ENCODE measurements at regions not wholly inside any gene's neighbourhood (a gene's known extent, or its start where the extent isn't known, plus 50 kb on each side); places are given as distances from the start of the nearest gene placed in this dataset.
"Not testable (repeated sequence)": the region's sequence is repeated elsewhere in the genome, so short reads cannot be mapped to it uniquely, and the experiment has no call there.

DNA sequence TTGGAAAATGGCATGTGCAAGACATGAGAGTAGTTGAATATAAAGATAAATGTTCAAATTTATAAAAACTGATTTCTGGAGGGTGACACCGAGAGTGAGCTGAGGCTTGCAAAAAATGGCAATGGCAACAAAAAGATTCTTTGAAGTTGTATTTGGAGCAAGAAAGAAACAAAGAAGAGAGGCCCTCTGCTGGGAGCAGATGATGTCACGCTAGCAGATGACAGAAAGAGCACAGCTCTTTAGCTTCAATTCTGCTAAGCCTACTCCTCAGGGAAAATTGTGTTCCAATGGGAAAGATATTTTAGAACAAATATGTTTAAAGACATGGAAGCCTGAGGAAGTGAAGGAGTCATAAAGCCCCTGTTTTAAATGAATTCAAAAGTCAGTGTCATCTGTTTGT lies 125.3 kb upstream of the NOX3 start:
- Mint-ChIP-seq H3K27me3 (peaks cover 8% of the 10 kb centered on the region), H3K9me3 (peaks cover 0 to 10% of the 10 kb centered on the region in 2 donors), H3K27ac (no peak overlapping the region), H3K4me3 (no peak overlapping the region), H3K4me1 (no peaks in the 10 kb centered on the region)
- DNase-seq (no peak), ATAC-seq (no peak)

DNA sequence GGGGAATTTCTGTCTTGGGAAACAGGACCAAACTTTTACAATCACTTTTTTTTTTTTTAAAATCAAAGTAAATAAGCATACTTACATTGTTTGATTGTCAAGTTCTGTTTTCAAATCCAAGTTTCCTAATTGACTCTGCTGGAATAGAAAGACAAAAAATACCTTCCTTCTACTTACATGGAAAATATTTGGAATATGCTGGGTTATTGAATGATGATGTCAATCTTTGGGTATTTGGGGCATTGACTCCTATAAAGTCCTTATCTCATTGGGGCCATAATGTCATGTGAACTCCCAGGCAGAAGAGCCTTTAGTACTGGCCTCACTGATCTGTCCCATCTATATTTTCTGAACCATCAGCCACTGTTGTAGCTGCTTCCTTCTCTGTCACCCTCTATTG lies 122.6 kb upstream of the NOX3 start:
- Mint-ChIP-seq H3K27ac (no peak overlapping the region), H3K4me3 (no peak overlapping the region), H3K27me3 (peaks cover 8% of the 10 kb centered on the region), H3K9me3 (peaks cover 5 to 11% of the 10 kb centered on the region in 2 donors), H3K4me1 (no peaks in the 10 kb centered on the region)
- DNase-seq = no peak
- no peak for ATAC-seq

DNA sequence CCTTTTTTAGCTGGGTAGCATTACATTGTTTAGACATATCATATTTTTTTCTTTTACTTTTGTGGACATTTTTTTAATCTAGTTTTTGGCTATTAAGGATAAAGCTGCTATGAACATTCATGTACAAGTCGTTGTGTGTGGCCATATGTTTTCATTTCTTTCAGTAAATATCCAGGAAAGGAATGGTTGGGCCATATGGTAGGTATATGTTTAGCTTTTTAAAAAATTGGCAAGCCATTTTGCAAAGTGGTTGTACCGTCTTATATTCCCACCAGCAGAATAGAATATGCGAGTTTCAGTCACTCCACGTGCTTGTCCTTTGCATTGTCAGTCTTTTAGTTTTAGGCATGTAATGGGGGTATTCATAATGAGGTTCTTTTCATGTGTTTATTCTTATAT lies 106.3 kb upstream of the NOX3 start:
- Mint-ChIP-seq H3K27me3 (no peaks in the 10 kb centered on the region), H3K4me1 (no peaks in the 10 kb centered on the region), H3K4me3 (no peak overlapping the region), H3K9me3 (peaks cover 9 to 10% of the 10 kb centered on the region in 2 donors), H3K27ac (no peak overlapping the region)
- no peak for DNase-seq
- no peak for ATAC-seq

DNA sequence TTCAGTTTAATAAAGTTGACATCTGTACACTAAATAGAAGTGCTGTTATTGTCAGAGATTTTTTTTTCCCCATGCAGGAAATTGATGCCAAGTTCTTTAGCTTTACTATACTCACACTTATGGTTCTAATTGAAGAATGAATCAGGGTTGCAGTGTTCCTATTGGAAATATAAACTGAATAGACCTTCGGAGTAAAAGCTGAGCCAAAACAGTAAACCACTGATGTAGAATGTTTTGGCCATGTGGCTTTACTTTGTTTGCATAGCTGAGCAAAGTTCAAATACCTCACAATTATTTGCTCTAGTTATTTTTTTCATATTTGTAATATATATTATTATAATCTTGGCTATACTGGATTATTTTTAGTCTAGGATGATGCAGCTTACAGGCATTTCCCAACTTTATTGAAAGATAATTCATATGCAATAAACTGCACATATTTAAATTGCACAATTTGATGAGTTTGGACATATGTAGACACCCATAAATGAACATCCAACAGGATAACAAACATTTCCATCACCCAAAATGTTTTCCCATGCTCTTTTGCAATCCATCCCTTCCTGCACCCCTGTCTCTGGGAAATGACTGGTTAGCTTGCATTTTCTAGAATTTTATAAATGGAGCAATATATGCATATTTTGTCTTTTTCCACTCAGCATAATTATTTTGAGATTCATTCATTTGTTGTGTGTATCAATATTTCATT lies 105.8 kb upstream of the NOX3 start:
- no peak for DNase-seq
- ATAC-seq = no peak
- H3K27ac Mint-ChIP-seq = no peak overlapping the region
- H3K4me1 Mint-ChIP-seq = no peaks in the 10 kb centered on the region
- H3K27me3 Mint-ChIP-seq = no peaks in the 10 kb centered on the region
- peaks cover 9 to 10% of the 10 kb centered on the region in 2 donors for H3K9me3 Mint-ChIP-seq
- no peak overlapping the region for H3K4me3 Mint-ChIP-seq

DNA sequence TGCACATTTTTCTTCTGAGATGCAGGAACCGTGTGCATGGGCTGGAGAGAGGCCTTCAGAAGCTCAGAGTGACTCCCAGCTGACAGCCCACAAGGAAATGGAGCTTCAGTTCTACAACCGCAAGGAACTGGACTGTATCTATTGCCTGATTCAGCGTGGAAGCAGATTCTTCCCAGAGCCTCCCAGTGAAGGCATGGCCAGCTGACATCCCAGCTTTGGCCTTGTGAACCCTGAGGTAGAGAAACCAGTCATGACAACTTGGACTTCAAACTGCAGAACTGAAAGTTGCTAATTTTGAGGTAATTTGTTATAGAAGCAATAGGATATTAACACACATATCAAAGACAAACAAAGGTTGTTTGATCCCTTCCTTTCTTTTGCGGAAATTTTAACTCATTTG lies 94.3 kb upstream of the NOX3 start:
- H3K27ac Mint-ChIP-seq = no peak overlapping the region
- H3K4me1 Mint-ChIP-seq = no peaks in the 10 kb centered on the region
- no peaks in the 10 kb centered on the region for H3K27me3 Mint-ChIP-seq
- ATAC-seq = no peak
- H3K4me3 Mint-ChIP-seq = no peak overlapping the region
- no peak for DNase-seq
- H3K9me3 Mint-ChIP-seq = no peaks in the 10 kb centered on the region

DNA sequence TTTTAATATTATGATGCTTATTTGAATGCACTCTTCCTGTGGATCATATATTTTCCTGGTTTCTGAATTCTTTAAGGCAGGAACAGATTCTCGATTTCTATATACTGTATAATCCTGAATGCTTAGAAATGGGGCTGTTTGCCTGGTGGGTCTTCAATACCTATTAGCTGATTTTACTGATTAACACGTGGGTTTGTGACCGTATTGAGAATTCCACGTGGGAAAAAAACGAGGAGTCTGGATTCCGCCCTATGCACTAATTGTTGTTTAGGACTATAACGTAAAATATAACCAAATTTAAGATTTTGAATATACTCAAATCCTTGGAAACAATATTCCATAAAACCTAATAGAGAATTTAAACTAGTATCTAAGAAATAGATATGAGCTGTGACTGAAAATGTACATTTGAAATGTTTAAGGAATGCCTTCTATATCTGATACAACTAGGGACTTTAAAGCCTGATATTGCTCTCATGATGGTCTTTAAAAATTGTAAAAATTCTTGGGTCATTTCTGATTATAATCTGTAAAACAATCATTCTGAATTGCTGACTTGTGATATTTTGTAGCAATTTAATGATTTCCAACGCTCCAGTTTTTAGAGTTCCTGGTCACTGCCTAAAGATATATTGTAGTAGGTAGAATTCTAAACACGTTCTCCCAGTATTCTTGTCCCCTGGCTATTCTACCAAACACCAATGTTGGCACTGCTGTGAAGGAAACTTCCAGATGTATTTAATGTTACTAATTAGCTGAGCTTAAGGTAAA lies 93.6 kb upstream of the NOX3 start:
- Mint-ChIP-seq H3K9me3 (no peaks in the 10 kb centered on the region), H3K27ac (no peak overlapping the region), H3K4me3 (no peak overlapping the region), H3K27me3 (no peaks in the 10 kb centered on the region), H3K4me1 (no peaks in the 10 kb centered on the region)
- DNase-seq (no peak), ATAC-seq (no peak)

DNA sequence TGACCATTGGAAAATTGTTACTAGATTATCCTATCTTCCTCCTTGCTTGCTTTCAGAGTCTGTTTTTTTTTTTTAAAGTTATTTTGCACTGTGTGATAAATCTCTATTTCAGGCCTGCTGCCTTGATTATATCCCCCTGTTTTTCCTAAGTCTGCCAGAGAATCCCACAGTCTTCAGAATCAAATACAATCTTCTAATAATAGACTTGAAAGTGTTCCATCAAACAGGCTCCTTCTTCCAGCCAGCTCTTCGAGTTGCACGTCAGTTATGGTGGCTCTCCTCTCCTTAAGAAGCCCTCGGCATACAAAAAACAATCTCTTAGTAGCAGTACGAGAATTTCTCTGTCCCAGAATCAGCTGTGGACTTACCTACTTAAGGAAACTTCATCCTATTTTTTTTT lies 92.9 kb upstream of the NOX3 start:
- Mint-ChIP-seq H3K4me1 (peaks cover 2% of the 10 kb centered on the region), H3K4me3 (no peak overlapping the region), H3K27ac (no peak overlapping the region), H3K27me3 (no peaks in the 10 kb centered on the region), H3K9me3 (no peaks in the 10 kb centered on the region)
- no peak for DNase-seq
- ATAC-seq = no peak

DNA sequence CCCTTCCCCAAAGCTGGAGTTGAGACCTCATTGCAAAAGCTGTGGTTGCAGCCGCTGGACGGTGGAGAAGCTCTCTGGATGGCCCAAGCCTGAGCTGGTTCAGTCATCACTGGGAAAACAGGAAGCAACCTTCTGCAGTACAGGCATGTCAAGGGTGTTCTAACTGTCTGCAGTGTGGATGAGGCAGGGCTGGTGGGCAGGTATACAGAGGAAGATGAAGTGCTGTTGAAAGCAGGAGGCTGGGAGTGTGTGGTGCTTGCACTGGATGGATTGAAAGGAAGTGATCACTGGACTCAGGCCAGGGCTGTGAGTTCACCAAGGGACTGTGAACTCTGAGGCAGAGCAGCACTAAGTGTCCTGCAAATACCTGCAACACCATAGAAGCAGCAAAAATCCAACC lies 89.0 kb upstream of the NOX3 start:
- DNase-seq (no peak), ATAC-seq (no peak)
- Mint-ChIP-seq H3K4me3 (no peak overlapping the region), H3K27me3 (no peaks in the 10 kb centered on the region), H3K9me3 (no peaks in the 10 kb centered on the region), H3K4me1 (peaks cover 5% of the 10 kb centered on the region), H3K27ac (no peak overlapping the region)

DNA sequence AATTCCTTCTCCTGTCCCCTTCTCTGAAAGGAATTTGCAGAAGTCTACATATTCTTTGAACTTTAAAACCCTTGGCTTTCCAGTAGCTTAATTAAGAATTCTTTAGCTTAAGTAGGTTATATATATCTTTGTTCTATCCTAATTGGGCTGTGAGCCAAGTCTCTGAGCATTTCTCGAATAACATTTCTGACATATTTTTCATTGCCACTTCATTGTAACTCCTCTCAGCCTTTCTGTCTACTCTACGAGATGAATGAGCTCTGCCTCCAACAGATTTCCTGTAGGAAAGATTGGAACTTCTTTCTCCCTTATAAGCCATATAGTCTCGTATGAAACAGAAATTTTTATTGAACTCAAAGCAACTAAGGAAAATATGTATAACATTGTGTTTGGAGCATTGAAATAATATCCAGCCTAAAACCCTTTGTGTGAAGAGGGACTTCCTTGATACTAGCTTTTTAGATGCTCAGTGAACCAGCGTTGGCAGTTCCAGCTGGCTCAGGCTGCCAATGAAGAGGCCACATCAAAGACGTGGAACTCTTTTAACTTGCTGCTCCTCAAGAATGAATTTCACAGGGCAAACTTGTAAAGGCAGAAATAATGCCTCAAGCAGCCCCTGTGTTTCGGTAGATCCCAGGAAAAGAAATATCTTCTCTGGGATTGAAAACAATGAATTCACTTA lies 87.7 kb upstream of the NOX3 start:
- DNase-seq (no peak), ATAC-seq (no peak)
- Mint-ChIP-seq H3K4me1 (peaks cover 5% of the 10 kb centered on the region), H3K9me3 (no peaks in the 10 kb centered on the region), H3K4me3 (no peak overlapping the region), H3K27ac (no peak overlapping the region), H3K27me3 (no peaks in the 10 kb centered on the region)

DNA sequence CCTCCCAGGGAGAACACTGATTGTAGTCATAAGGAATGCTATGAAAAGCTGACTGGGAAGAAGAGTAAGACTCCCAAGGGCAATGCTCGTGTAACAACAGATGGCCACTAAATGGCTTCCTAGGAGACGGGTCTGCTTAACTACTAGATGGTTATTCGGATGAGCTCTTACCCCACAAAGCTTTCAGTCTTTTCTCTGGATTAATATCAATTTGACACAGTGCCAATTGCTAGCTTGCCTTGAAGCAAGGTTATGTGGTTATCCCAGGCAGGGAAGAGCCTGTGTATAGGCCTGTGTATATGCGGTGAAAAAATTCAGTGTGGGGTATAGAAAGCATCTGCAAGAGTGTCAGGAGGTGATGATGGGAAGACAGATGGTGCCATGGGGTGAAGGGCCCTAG lies 86.4 kb upstream of the NOX3 start:
- H3K27me3 Mint-ChIP-seq = no peaks in the 10 kb centered on the region
- ATAC-seq (no peak), DNase-seq (no peak)
- H3K4me3 Mint-ChIP-seq = no peak overlapping the region
- H3K4me1 Mint-ChIP-seq = peaks cover 5% of the 10 kb centered on the region
- no peaks in the 10 kb centered on the region for H3K9me3 Mint-ChIP-seq
- no peak overlapping the region for H3K27ac Mint-ChIP-seq

DNA sequence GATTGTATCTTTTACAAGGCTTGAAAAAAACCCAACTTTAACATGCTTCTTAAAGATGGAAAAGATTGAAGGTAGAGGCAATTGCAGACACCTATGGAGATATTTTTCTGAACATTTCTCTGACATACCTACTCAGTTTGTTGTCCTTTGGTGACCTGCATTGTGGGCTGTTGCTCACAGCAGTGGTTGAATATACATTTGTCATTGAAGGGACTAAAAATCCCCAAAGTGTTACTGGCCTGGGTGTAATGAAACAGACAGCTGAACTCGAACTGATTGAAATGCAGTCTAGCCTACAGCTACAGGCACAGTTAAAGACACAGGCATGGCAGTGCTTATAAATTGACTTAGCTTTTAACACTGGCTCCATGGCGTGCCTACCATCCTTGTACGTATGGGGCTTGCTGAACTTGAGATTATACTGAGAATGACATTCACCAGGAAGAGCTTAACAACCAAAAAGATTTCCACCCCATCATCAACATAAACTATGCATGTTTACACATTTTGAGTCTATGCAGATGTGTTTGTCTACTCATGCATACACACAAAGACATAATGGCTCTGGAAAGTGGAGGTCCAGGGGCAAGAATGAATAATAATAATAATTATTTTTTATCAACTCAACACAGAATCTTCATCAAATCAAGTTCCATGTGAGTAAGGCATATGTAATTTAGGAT lies 83.2 kb upstream of the NOX3 start:
- H3K27me3 Mint-ChIP-seq = no peaks in the 10 kb centered on the region
- H3K9me3 Mint-ChIP-seq = peaks cover 6 to 7% of the 10 kb centered on the region in 2 donors
- ATAC-seq (no peak), DNase-seq (no peak)
- H3K4me1 Mint-ChIP-seq = peaks cover 5% of the 10 kb centered on the region
- no peak overlapping the region for H3K4me3 Mint-ChIP-seq
- H3K27ac Mint-ChIP-seq = no peak overlapping the region

DNA sequence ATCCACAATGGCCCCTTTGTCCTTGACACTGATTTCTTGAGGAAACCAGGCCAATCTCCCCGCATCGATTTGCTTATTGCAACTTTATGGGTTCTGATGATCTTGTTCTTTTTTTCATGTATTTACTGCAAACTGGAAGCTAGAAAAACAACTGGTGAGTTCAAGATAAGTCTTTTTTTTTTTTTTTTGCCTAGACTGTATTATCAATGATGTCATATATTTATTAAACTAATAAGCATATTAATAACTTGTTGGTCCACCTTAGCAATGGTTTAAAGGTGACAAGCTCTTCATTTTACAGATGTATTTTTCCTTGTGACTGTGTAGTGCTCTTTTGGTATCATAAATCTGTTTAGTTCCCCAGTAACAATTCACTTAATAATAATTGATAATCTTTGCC lies 79.0 kb upstream of the NOX3 start:
- H3K4me1 Mint-ChIP-seq = no peaks in the 10 kb centered on the region
- ATAC-seq (no peak), DNase-seq (no peak)
- no peak overlapping the region for H3K27ac Mint-ChIP-seq
- H3K9me3 Mint-ChIP-seq = peaks cover 14 to 15% of the 10 kb centered on the region in 2 donors
- no peak overlapping the region for H3K4me3 Mint-ChIP-seq
- H3K27me3 Mint-ChIP-seq = no peaks in the 10 kb centered on the region

DNA sequence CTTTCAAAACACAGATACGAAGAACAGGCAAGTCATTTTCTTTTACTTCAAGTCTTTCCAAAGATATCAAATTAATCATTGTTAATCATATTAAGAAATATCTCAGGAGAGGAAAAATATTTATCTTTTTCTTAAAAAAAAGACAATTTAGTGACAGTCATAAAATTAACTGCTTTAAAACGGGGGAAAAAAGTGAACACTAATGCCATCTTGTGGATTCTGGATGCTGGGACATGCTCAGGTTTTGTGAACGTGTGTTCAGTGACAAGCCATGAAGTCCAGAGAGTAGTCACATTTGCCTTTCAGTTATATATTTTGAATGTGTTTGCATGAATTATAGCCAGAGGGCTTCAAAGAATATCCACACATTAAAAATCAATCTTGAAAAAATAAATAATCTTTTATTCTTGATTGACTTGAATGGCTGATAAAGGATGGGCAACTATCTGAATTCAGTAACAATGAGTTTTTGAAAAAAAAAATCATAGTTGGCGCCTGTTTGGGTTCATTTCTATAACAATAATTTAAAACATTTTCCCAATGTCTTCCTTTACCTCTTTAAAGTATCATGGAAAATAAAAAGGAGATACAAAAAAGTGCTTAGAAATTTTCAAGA lies 74.7 kb upstream of the NOX3 start:
- H3K4me1 Mint-ChIP-seq = peaks cover 20% of the 10 kb centered on the region
- no peak overlapping the region for H3K4me3 Mint-ChIP-seq
- no peak overlapping the region for H3K27ac Mint-ChIP-seq
- H3K9me3 Mint-ChIP-seq = peaks cover 14 to 21% of the 10 kb centered on the region in 2 donors
- DNase-seq (peak; percentile 14 to 19), ATAC-seq (peak; percentile 50)
- H3K27me3 Mint-ChIP-seq = no peaks in the 10 kb centered on the region

DNA sequence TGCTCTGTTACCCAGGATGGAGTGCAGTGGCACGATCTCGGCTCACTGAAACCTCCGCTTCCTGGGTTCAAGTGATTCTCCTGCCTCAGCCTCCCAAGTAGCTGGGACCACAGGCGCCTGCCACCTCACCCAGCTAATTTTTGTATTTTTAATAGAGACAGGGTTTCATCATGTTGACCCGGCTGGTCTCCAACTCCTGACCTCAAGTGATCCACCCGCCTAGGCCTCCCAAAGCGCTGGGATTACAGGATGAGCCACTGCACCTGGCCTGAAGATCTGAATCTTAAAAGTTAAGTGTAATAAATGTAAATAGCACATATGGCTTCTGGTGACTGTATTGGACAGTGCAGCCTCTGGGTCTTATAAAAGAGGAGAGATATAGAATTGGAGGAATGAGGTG lies 74.2 kb upstream of the NOX3 start:
- DNase-seq, H3K27ac Mint-ChIP-seq, H3K4me3 Mint-ChIP-seq, ATAC-seq, H3K27me3 Mint-ChIP-seq: not testable (repeated sequence)
- H3K9me3 Mint-ChIP-seq = peaks cover 12 to 20% of the 10 kb centered on the region in 2 donors
- H3K4me1 Mint-ChIP-seq = peaks cover 20% of the 10 kb centered on the region

DNA sequence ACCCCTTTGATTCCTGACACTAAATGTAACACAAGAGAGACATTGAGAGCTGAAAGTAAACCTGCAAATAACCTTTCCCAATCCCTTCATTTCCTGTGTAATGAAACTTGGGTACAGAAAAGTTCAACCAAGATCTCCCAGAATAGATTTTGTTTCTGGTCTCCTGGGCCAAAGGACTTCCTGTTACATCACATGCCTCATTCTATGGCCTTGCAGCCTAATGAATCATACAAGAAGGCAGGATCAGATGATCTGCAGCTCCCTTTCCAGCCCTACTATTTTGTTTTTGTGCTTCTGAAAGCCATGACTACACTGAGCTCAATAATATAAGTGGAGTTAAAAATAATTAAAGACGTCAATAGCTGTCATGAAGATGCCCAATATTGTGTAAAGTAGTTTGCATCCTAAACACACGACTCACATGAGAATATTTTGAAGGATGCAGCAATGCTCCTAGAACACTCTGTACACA lies 73.4 kb upstream of the NOX3 start:
- Mint-ChIP-seq H3K27me3 (no peaks in the 10 kb centered on the region), H3K4me1 (peaks cover 27% of the 10 kb centered on the region), H3K9me3 (peaks cover 12 to 20% of the 10 kb centered on the region in 2 donors), H3K4me3 (no peak overlapping the region), H3K27ac (peak overlapping the region; percentile 19 to 87)
- ATAC-seq = peak; percentile 38
- DNase-seq = no peak
